ENCODE measurements at regions not wholly inside any gene's neighbourhood (a gene's known extent, or its start where the extent isn't known, plus 50 kb on each side); places are given as distances from the start of the nearest gene placed in this dataset.
"Not testable (repeated sequence)": the region's sequence is repeated elsewhere in the genome, so short reads cannot be mapped to it uniquely, and the experiment has no call there.

DNA sequence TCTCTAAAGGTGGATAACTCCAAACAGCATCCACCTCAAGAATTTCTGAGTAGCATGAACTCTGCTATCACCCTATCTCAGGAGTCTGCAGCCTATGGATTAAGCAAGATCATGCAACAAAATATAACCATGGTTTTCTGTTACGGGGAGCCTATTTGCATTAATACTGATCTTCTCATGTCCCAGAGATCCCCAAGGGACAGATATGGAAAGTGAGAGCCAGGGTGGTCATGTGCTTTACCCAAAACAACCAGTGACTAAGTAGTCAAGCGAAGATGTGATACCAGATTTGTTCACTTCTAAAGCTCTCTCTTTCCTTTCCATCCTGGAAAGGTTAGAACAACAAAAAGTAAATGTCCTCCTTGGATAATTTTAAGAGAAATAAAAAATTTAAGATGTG, 125.1 kb downstream of the PRRX1 start:
- DNase-seq: no peak

GRCh38 chr1:170790175-170790574, 126.2 kb downstream of the PRRX1 start:
- DNase-seq: no peak

GRCh38 chr1:170790651-170791071, 126.7 kb downstream of the PRRX1 start:
- DNase-seq: no peak

GRCh38 chr1:170791941-170792340, 128.0 kb downstream of the PRRX1 start:
- no peak for DNase-seq

- DNase-seq: no peak
These were observed 135.1 kb upstream of the MROH9 start for GRCh38 chr1:170800265-170800664.

GRCh38 chr1:170800812-170801211, 134.5 kb upstream of the MROH9 start:
- DNase-seq: no peak

GRCh38 chr1:170803711-170804110, 131.6 kb upstream of the MROH9 start:
- no peak for DNase-seq

- no peak for DNase-seq
These were observed 130.9 kb upstream of the MROH9 start for GRCh38 chr1:170804419-170804818.

- no peak for DNase-seq
These were observed 130.5 kb upstream of the MROH9 start for GRCh38 chr1:170804879-170805278.

DNA sequence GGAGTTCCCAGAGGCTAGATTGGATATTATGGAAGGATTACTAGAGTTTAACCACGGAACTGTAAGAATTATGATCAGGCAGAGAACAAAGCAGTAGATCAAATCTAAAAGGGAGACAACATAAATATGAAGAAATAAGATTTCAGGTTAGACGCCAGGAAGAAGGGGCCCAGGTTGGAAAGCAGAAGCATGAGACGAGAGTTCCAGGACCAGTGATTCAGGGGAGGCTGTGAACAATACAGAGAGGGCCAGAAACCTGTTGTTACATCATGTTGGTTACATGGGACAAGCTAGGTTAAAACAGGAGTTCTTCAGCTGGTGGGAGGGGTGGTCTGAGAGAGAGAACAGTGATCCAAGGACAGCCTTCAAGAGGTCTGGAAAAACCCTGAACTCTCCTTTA, 128.4 kb upstream of the MROH9 start:
- no peak for DNase-seq

DNA sequence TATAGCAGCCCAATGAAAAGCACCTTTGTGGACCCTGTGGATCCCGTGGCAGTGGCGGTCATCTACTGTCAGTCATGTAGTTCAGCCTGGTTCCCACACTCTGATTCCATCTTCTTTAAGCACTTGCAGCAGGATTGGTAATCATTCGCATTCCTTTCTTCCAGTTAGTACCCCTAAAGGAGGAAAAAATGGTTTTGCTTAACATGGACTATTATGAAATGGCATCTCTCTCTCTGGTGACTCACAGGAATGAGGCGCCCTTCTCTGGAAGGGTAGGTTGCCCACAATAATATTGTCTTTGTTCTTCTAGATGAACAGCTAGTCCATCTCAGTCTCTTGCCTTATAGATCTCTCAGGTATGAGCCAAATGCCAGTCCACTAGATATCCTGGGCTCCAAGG, 127.9 kb upstream of the MROH9 start:
- no peak for DNase-seq

GRCh38 chr1:170808216-170808885, 127.0 kb upstream of the MROH9 start:
- no peak for DNase-seq

GRCh38 chr1:170811013-170811412, 124.3 kb upstream of the MROH9 start:
- not testable (repeated sequence) for DNase-seq

- no peak for DNase-seq
These were observed 115.6 kb upstream of the MROH9 start for GRCh38 chr1:170819781-170820180.

GRCh38 chr1:170823120-170823519, 112.2 kb upstream of the MROH9 start:
- no peak for DNase-seq

DNA sequence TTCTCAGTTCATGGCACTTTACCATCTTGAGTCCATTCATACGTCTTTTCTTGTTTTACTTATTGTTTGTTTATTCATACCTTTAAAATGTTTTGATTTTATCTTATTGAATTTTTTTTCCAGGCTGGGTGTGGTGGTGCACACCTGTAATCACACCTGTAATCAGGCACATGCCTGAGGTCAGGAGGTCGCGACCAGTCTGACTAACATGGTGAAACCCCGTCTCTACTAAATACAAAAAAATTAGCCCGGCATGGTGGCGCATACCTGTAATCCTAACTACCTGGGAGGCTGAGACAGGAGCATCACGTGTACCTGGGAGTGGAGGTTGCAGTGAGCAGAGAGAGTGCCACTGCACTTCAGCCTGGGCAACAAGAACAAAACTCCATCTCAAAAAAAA, 104.1 kb upstream of the MROH9 start:
- DNase-seq: no peak

DNA sequence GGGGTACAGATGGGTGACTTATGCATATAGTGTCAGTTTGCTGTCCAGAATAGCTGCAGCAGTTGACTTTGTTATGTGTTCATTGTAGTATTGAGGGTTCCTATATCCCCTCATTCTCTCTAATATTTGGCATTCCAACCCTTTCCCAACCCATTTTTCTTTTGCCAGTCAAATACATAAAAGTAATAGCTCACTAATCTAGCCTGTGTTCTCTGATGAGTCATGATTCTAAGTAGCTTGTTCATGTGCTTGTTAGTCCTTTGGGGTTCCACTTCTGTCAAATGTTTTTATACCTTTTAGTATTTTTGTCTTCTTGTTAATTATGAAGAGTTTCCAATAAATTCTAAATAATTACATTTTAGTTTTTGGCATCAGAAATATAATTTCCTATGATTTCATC, 99.2 kb upstream of the MROH9 start:
- DNase-seq: no peak

GRCh38 chr1:170840371-170840770, 95.0 kb upstream of the MROH9 start:
- no peak for DNase-seq

DNA sequence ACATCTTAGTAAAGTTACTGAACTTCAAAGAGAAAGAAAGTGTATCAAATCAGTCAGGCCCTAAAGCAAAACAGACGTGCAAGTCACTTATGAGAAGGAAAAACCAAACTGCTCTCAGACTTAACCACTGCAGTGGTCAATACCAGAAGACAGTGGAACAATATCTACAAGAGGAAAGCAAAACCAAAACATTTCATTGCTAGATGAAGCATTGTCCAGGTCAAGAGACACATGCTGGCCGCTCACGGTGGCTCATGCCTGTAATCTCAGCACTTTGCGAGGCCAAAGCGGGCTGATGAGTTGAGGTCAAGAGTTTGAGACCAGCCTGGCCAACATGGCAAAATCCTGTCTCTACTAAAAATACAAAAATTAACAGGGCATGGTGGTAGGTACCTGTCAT, 82.0 kb upstream of the MROH9 start:
- DNase-seq: no peak

DNA sequence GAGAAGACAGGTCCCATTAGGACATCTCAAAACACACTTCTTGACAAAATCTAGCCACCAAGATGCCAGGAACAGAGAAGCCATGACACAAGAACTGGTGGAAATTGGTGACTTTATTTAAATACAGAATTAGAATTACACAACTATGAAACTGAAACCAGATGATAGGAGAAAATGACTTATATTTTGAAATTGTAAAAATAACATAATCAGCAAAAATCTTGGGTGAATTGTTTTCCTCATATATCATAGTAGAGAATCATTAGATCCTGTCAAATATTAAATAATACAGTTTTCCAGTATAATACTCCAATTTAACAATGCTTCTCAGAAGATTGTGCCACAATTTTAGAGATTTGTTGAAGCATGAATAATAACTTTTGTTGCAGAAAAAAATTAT, 81.5 kb upstream of the MROH9 start:
- no peak for DNase-seq

DNA sequence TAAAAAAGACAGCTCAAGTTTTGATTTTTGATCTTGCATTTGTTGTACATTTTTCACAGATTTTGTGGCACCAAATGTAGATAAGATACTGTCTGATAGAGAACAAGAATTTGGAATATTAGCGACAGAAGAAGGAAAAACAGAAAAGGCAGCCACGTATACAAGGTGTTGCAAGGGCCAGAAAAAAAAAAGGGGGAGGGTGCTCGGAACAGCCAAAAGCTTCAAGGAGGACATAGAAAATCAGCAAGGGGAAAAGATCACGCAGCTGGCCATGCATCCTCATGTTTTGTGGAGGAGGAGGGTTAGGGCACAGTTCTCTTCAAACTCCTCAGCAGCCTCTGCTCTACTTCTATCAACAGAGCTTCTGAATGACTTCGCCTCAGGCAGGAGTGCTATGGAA, 80.7 kb upstream of the MROH9 start:
- DNase-seq: no peak

DNA sequence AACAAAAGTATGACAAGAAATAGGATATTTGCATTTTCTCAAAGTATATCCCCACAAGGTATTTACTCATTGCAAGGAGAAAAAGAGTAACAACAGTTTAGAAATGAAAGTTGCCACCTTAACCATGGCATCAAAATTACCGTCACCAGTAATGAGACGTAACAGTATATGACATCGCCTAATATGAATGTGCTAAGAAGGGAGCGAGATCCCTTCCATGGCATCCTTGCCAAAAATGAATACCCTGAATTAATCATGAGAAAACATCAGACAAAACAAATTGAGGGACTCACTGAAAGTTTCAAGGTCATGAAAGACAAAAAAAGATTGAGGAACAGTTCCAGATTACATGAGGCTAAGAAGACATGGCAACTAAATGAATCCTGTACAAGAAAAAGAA, 78.9 kb upstream of the MROH9 start:
- no peak for DNase-seq

DNA sequence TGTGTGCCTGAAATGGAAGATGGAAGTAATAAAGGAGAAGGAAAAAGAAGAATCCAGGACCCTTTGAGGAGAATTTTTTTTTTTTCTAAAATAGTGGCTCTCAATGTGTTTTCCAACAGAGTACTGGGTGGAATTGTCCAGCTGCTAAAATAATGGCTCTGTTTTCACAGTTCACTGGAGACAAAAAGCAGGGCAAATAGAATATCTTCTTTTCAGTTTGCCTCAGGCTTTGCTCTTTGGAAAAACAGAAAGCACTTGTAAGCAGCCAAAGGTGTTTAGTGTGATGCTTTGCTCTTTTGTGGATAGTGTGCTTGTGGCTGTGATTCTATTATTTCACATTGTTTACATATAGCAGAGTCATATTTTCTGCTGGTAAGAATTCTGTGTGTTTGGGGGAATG, 77.4 kb upstream of the MROH9 start:
- peak; percentile 50 for DNase-seq

DNA sequence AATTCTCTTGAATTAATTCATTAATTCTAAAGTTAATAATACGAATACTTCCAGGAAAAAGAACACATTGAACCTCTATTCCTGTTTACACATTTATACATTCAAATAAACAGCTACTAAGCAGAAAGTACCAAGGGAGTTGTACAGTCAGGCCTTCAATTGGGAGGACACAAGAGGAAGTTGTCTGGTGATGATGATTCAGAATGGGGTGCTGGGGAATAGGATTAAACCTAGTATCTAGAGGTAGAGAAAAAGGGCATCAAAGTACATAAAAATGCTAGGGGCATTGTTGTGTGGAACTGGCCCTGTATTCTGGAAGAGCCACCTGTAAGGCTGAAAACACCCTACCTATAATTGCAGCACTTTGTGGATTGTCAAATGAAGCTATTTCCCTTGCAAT, 71.7 kb upstream of the MROH9 start:
- DNase-seq: no peak

- DNase-seq: no peak
These were observed 71.1 kb upstream of the MROH9 start for GRCh38 chr1:170864238-170864637.

All from NCI-H2081 treated with DMSO at 0.1 percent for 48 hours (cell line).